Astrocyte (in vitro differentiated cells and primary cell): ENCODE measurements at regions not wholly inside any gene's neighbourhood (a gene's known extent, or its start where the extent isn't known, plus 50 kb on each side); places are given as distances from the start of the nearest gene placed in this dataset.

Experiments
- DNase-seq: peaks from one replicate; pipeline ENCODE4 v3.0.0-alpha.2; 2010; ENCODE audit warnings: low read depth
- FAIRE-seq: peaks from 2 replicates; lab custom pipeline; 2011; peaks lifted over from hg19 to GRCh38; lab: Jason Lieb, UNC
- H2AFZ ChIP-seq: 2 replicates; pipeline ENCODE4 v1.6.0; 2012; ENCODE audit warnings: low read depth, low read length, inconsistent platforms
- H3K27ac ChIP-seq: 2 replicates; pipeline ENCODE4 v1.5.1; 2011; ENCODE audit warnings: low read depth, low read length, inconsistent platforms
- H3K27me3 ChIP-seq: 2 replicates; pipeline ENCODE4 v1.6.0; 2011; ENCODE audit warnings: low read length, inconsistent platforms; ENCODE audit not compliant: insufficient read depth
- H3K36me3 ChIP-seq: 2 replicates; pipeline ENCODE4 v1.5.1; 2011; ENCODE audit warnings: low read length, inconsistent platforms; ENCODE audit not compliant: insufficient read depth
- H3K4me1 ChIP-seq: 2 replicates; pipeline ENCODE4 v1.5.1; 2011; ENCODE audit warnings: low read length, inconsistent platforms; ENCODE audit not compliant: insufficient read depth
- H3K4me2 ChIP-seq: 2 replicates; pipeline ENCODE4 v1.6.0; 2012; ENCODE audit warnings: low read length, inconsistent platforms
- H3K4me3 ChIP-seq: 2 replicates; pipeline ENCODE4 v1.5.1; 2011; ENCODE audit warnings: low read depth, mild to moderate bottlenecking, low read length, inconsistent platforms; ENCODE audit not compliant: insufficient read depth
- H3K79me2 ChIP-seq: 2 replicates; pipeline ENCODE4 v1.6.0; 2012; ENCODE audit warnings: mild to moderate bottlenecking, low read length, inconsistent platforms; ENCODE audit not compliant: insufficient read depth
- H3K9ac ChIP-seq: 2 replicates; pipeline ENCODE4 v1.6.0; 2012; ENCODE audit warnings: mild to moderate bottlenecking, low read length, inconsistent platforms
- H3K9me3 ChIP-seq: 2 replicates; pipeline ENCODE4 v1.5.1; 2012; ENCODE audit warnings: low read depth, mild to moderate bottlenecking, low read length, inconsistent platforms; ENCODE audit not compliant: insufficient read depth
- H4K20me1 ChIP-seq: 2 replicates; pipeline ENCODE4 v1.6.0; 2012; ENCODE audit warnings: low read length, inconsistent platforms; ENCODE audit not compliant: insufficient read depth
- H3K27ac Mint-ChIP-seq: one replicate; pipeline ENCODE4 v1.8.0; 2021; ENCODE audit warnings: mild to moderate bottlenecking, mixed read lengths; ENCODE audit not compliant: unreplicated experiment
- H3K27me3 Mint-ChIP-seq: one replicate; pipeline ENCODE4 v1.8.0; 2021; ENCODE audit warnings: low read depth, mixed read lengths; ENCODE audit not compliant: unreplicated experiment
- H3K36me3 Mint-ChIP-seq: one replicate; pipeline ENCODE4 v1.8.0; 2021; ENCODE audit warnings: low read depth, mixed read lengths; ENCODE audit not compliant: unreplicated experiment
- H3K4me1 Mint-ChIP-seq: one replicate; pipeline ENCODE4 v1.8.0; 2021; ENCODE audit warnings: low read depth, mixed read lengths; ENCODE audit not compliant: unreplicated experiment
- H3K4me3 Mint-ChIP-seq: one replicate; pipeline ENCODE4 v1.8.0; 2021; ENCODE audit warnings: mild to moderate bottlenecking, moderate library complexity, mixed read lengths; ENCODE audit not compliant: unreplicated experiment
- H3K9me3 Mint-ChIP-seq: one replicate; pipeline ENCODE4 v1.8.0; 2021; ENCODE audit warnings: mild to moderate bottlenecking, mixed read lengths; ENCODE audit not compliant: unreplicated experiment
- CTCF ChIP-seq: IDR thresholded peaks from 2 replicates; pipeline ENCODE4 v1.5.1; 2011; ENCODE audit warnings: low read depth, mild to moderate bottlenecking, inconsistent platforms, low read length, moderate library complexity; ENCODE audit not compliant: insufficient read depth
- EZH2 ChIP-seq: IDR thresholded peaks from 2 replicates; pipeline ENCODE4 v1.6.1; 2012; ENCODE audit warnings: mild to moderate bottlenecking, low read length, inconsistent platforms; ENCODE audit not compliant: insufficient read depth

DNA sequence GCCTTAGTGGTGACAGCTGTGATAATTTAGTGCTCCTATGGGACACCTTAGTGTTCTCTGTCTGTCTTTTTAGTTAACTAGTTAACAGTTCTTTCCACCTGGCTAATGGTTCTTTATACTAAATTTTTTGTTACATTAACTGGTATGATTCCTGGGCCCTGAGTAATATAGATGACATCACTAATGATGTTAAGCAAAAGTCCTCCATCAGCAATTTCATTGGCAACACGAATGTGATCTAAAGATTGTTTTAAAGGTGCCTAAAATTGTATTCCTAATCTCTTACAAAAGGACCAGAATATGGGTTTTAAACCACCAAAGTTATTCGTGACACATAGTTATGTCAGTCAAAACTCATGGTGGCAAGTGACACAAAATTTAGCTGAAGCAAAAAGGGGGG is 235.3 kb downstream of the TENT4A start:
- DNase-seq (no peak), FAIRE-seq (no peak)
- no peak for TF ChIP-seq CTCF
- TF ChIP-seq EZH2 = no peak
- Mint-ChIP-seq H3K27ac (no peak overlapping the region), H3K9me3 (no peaks in the 10 kb centered on the region), H3K27me3 (no peaks in the 10 kb centered on the region), H3K4me1 (peaks cover 7% of the 10 kb centered on the region), H3K4me3 (no peak overlapping the region), H3K36me3 (no peaks in the 10 kb centered on the region)
- Histone ChIP-seq H3K4me2 (no peak overlapping the region), H3K9ac (no peak overlapping the region), H3K27me3 (no peaks in the 10 kb centered on the region), H3K79me2 (no peaks in the 10 kb centered on the region), H3K9me3 (peaks cover 2% of the 10 kb centered on the region), H3K27ac (no peak overlapping the region), H3K4me1 (no peaks in the 10 kb centered on the region), H3K36me3 (no peaks in the 10 kb centered on the region), H4K20me1 (no peaks in the 10 kb centered on the region), H3K4me3 (no peak overlapping the region), H2AFZ (no peak overlapping the region)

DNA sequence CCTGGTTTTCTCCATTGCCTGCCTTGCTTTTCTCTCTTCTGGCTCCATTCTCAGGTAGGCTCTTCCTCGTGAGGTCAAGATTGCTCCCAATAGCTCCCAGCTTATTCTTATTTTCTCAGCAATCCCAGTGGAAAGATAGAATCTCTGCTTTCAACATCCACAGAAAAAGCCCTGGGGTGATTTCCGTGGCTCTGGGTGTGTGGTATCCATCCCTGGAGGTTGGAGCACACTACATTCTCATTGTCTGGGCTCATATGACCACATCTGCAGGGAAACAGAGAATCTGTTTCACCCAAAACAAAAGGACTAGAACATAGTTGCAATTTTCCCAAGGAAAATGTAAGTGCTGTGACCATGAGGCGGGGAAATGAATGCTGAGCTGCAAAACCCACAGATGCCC is 236.0 kb downstream of the TENT4A start:
- no peak overlapping the region for H3K4me2 ChIP-seq
- no peak overlapping the region for H3K4me3 ChIP-seq
- H4K20me1 ChIP-seq = no peaks in the 10 kb centered on the region
- no peaks in the 10 kb centered on the region for H3K36me3 ChIP-seq
- H3K9me3 ChIP-seq = peaks cover 2% of the 10 kb centered on the region
- FAIRE-seq = no peak
- no peaks in the 10 kb centered on the region for H3K4me1 ChIP-seq
- Mint-ChIP-seq H3K36me3 (no peaks in the 10 kb centered on the region), H3K4me1 (peaks cover 7% of the 10 kb centered on the region), H3K27ac (no peak overlapping the region), H3K9me3 (no peaks in the 10 kb centered on the region), H3K27me3 (no peaks in the 10 kb centered on the region), H3K4me3 (no peak overlapping the region)
- no peak for DNase-seq
- H3K27ac ChIP-seq = no peak overlapping the region
- TF ChIP-seq EZH2 (no peak), CTCF (no peak)
- no peaks in the 10 kb centered on the region for H3K79me2 ChIP-seq
- H3K27me3 ChIP-seq = no peaks in the 10 kb centered on the region
- H3K9ac ChIP-seq = no peak overlapping the region
- no peak overlapping the region for H2AFZ ChIP-seq

DNA sequence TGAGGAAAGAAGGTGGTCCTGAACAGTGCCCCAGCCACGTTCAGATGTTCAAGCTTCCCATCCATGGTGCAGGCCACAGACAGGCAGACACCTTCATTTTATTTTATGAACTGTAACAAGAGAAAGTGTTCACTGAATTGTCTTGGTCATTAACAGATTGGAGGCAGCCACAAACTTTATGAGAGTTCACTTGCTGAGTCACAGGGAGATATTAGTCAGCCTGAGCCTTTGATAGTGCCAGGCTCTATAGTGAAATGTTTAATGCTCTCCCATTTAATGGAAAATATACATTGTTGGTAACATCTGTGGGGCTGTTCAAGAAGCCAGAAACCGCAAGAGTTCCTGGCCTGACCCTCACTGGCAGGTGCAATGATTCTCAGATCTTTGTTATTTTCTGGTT is 237.0 kb downstream of the TENT4A start:
- Histone ChIP-seq H3K4me1 (no peaks in the 10 kb centered on the region), H3K79me2 (no peaks in the 10 kb centered on the region), H3K9ac (no peak overlapping the region), H4K20me1 (no peaks in the 10 kb centered on the region), H3K4me3 (no peak overlapping the region), H3K27ac (no peak overlapping the region), H3K36me3 (no peaks in the 10 kb centered on the region), H2AFZ (no peak overlapping the region), H3K27me3 (no peaks in the 10 kb centered on the region), H3K9me3 (peaks cover 2% of the 10 kb centered on the region), H3K4me2 (no peak overlapping the region)
- peaks cover 7% of the 10 kb centered on the region for H3K4me1 Mint-ChIP-seq
- no peaks in the 10 kb centered on the region for H3K36me3 Mint-ChIP-seq
- no peak overlapping the region for H3K27ac Mint-ChIP-seq
- H3K27me3 Mint-ChIP-seq = peaks cover 6% of the 10 kb centered on the region
- TF ChIP-seq EZH2 = no peak
- TF ChIP-seq CTCF = no peak
- peaks cover 3% of the 10 kb centered on the region for H3K9me3 Mint-ChIP-seq
- DNase-seq (no peak), FAIRE-seq (no peak)
- no peak overlapping the region for H3K4me3 Mint-ChIP-seq
